Loucy (cell line): ENCODE measurements at regions not wholly inside any gene's neighbourhood (a gene's known extent, or its start where the extent isn't known, plus 50 kb on each side); places are given as distances from the start of the nearest gene placed in this dataset.

Experiments used
- H2AFZ ChIP-seq: fragments of 200-600 bp; sonication (generic); 2 replicates; pipeline ENCODE4 v1.6.0; 2016; ENCODE audit warnings: antibody characterized with exemption, mild to moderate bottlenecking, low read length, moderate library complexity
- H3F3A ChIP-seq: fragments of 200-600 bp; 2 replicates; pipeline ENCODE4 v1.6.0; 2016; ENCODE audit warnings: antibody characterized with exemption, low read depth, mild to moderate bottlenecking
- H3K27me3 ChIP-seq: fragments of 200-600 bp; sonication (generic); 2 replicates; pipeline ENCODE4 v1.6.1; 2014; ENCODE audit warnings: low read length, mild to moderate bottlenecking; ENCODE audit not compliant: insufficient read depth, poor library complexity, severe bottlenecking
- H3K36me3 ChIP-seq: fragments of 200-600 bp; sonication (generic); 2 replicates; pipeline ENCODE4 v1.6.1; 2016; ENCODE audit warnings: low read length; ENCODE audit not compliant: insufficient read depth
- H3K4me1 ChIP-seq: fragments of 200-600 bp; sonication (generic); 2 replicates; pipeline ENCODE4 v1.5.1; 2014; ENCODE audit warnings: low read length, mild to moderate bottlenecking; ENCODE audit not compliant: insufficient read depth, poor library complexity, severe bottlenecking
- H3K4me2 ChIP-seq: fragments of 200-600 bp; sonication (generic); 2 replicates; pipeline ENCODE4 v1.6.0; 2014; ENCODE audit warnings: antibody characterized with exemption, low read length, low read depth, mild to moderate bottlenecking; ENCODE audit not compliant: poor library complexity, severe bottlenecking
- H3K4me3 ChIP-seq: fragments of 200-600 bp; sonication (generic); 2 replicates; pipeline ENCODE4 v1.5.1; 2014; ENCODE audit warnings: low read length, mild to moderate bottlenecking, mixed read lengths; ENCODE audit not compliant: poor library complexity, severe bottlenecking
- H3K79me2 ChIP-seq: fragments of 200-600 bp; sonication (generic); 2 replicates; pipeline ENCODE4 v1.6.1; 2014; ENCODE audit warnings: low read length; ENCODE audit not compliant: insufficient read depth
- H3K9ac ChIP-seq: fragments of 200-600 bp; sonication (generic); 2 replicates; pipeline ENCODE4 v1.6.0; 2014; ENCODE audit warnings: mild to moderate bottlenecking, low read depth, low read length, moderate library complexity; ENCODE audit not compliant: poor library complexity, severe bottlenecking
- H3K9me2 ChIP-seq: fragments of 200-600 bp; sonication (generic); replicated peaks from 2 replicates; pipeline ENCODE4 v1.6.1; 2016; ENCODE audit warnings: low read depth, low read length, mixed read lengths
- H3K9me3 ChIP-seq: fragments of 200-600 bp; sonication (generic); 2 replicates; pipeline ENCODE4 v1.6.1; 2014; ENCODE audit warnings: mild to moderate bottlenecking, antibody characterized with exemption, low read length, low read depth; ENCODE audit not compliant: insufficient read depth
- H4K20me1 ChIP-seq: fragments of 200-600 bp; sonication (generic); 2 replicates; pipeline ENCODE4 v1.6.0; 2014; ENCODE audit warnings: antibody characterized with exemption, low read length, mild to moderate bottlenecking; ENCODE audit not compliant: insufficient read depth, poor library complexity, severe bottlenecking
- EZH2phosphoT487 ChIP-seq: fragments of 200-600 bp; IDR thresholded peaks from 2 replicates; pipeline ENCODE4 v1.6.1; 2018; ENCODE audit warnings: antibody characterized with exemption, mild to moderate bottlenecking, moderate library complexity, borderline replicate concordance
- TF ChIP-seq, protein P1 (sequence below): fragments of 200-600 bp; sonication (generic); conservative IDR thresholded peaks from 2 replicates; pipeline ENCODE4 v1.5.1; 2014; ENCODE audit warnings: mild to moderate bottlenecking, antibody characterized with exemption, low read length

DNA sequence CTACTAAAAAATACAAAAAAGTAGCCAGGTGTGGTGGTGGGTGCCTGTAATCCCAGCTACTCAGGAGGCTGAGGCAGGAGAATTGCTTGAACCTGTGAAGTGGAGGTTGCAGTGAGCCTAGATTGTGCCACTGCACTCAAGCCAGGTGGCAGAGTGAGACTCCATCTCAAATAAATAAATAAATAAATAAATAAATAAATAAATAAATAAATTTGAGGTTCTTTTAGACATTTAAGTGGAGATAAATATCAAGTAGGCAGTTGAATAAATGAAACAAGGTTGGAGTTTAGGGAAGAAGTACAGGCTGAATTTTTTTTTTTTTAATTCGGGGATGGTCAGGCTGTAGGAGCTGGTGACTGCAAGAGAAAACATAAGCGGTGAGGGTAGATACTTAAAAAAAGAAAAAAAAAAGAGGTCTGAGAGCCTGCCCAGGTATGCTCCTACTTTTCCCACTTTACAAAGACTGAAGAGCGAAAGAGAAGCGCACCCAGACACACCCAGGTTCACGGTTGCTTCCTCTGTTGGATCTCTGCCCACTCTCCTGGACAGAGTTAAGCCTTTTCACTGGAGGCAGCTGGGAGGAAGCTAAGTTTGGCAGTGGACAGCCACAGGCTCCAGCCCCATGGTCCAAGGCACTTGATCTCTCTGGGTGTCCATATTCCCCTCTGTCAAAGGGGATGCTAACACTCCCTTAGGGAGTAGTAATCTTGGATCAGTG is 100.9 kb upstream of the PRDM1 start:
- no peaks in the 10 kb centered on the region for H3K9me2 ChIP-seq
- peaks cover 6% of the 10 kb centered on the region for H3K27me3 ChIP-seq
- H3K4me2 ChIP-seq, result no peak overlapping the region
- H3K9ac ChIP-seq, result no peak overlapping the region
- H2AFZ ChIP-seq, result no peak overlapping the region
- H3K9me3 ChIP-seq, result no peaks in the 10 kb centered on the region
- TF ChIP-seq, protein P1, sequence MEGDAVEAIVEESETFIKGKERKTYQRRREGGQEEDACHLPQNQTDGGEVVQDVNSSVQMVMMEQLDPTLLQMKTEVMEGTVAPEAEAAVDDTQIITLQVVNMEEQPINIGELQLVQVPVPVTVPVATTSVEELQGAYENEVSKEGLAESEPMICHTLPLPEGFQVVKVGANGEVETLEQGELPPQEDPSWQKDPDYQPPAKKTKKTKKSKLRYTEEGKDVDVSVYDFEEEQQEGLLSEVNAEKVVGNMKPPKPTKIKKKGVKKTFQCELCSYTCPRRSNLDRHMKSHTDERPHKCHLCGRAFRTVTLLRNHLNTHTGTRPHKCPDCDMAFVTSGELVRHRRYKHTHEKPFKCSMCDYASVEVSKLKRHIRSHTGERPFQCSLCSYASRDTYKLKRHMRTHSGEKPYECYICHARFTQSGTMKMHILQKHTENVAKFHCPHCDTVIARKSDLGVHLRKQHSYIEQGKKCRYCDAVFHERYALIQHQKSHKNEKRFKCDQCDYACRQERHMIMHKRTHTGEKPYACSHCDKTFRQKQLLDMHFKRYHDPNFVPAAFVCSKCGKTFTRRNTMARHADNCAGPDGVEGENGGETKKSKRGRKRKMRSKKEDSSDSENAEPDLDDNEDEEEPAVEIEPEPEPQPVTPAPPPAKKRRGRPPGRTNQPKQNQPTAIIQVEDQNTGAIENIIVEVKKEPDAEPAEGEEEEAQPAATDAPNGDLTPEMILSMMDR, result no peak
- no peak for TF ChIP-seq EZH2phosphoT487
- H3K4me1 ChIP-seq, result peaks cover 5% of the 10 kb centered on the region
- no peaks in the 10 kb centered on the region for H3K79me2 ChIP-seq
- no peaks in the 10 kb centered on the region for H3F3A ChIP-seq
- H3K4me3 ChIP-seq, result no peak overlapping the region
- H4K20me1 ChIP-seq, result no peaks in the 10 kb centered on the region
- no peaks in the 10 kb centered on the region for H3K36me3 ChIP-seq

DNA sequence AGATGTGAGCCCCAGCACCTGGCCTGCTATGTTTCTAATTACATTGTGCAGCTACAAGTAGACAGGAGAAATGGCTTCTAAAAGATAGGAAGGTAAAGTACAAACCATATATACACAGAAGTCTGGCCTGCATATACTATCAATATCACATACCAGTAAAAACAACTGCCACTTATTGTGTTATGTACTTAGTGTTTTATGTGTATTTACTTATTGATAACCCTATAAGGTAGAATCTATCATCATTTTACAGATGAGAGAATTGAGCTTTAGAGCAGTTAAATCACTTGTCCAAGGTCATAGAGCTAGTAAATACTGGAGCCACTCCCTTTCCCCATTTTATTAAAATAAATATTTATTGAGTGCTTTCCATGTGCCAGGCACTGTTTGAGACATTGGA is 102.4 kb upstream of the PRDM1 start:
- H3K4me1 ChIP-seq, result peaks cover 1% of the 10 kb centered on the region
- H3K9ac ChIP-seq, result no peak overlapping the region
- no peaks in the 10 kb centered on the region for H3F3A ChIP-seq
- no peak overlapping the region for H3K4me3 ChIP-seq
- H2AFZ ChIP-seq, result no peak overlapping the region
- no peaks in the 10 kb centered on the region for H3K9me2 ChIP-seq
- H4K20me1 ChIP-seq, result no peaks in the 10 kb centered on the region
- no peaks in the 10 kb centered on the region for H3K9me3 ChIP-seq
- no peak overlapping the region for H3K4me2 ChIP-seq
- H3K36me3 ChIP-seq, result no peaks in the 10 kb centered on the region
- H3K27me3 ChIP-seq, result peaks cover 6% of the 10 kb centered on the region
- H3K79me2 ChIP-seq, result no peaks in the 10 kb centered on the region
- TF ChIP-seq, protein P1, result no peak
- no peak for TF ChIP-seq EZH2phosphoT487

DNA sequence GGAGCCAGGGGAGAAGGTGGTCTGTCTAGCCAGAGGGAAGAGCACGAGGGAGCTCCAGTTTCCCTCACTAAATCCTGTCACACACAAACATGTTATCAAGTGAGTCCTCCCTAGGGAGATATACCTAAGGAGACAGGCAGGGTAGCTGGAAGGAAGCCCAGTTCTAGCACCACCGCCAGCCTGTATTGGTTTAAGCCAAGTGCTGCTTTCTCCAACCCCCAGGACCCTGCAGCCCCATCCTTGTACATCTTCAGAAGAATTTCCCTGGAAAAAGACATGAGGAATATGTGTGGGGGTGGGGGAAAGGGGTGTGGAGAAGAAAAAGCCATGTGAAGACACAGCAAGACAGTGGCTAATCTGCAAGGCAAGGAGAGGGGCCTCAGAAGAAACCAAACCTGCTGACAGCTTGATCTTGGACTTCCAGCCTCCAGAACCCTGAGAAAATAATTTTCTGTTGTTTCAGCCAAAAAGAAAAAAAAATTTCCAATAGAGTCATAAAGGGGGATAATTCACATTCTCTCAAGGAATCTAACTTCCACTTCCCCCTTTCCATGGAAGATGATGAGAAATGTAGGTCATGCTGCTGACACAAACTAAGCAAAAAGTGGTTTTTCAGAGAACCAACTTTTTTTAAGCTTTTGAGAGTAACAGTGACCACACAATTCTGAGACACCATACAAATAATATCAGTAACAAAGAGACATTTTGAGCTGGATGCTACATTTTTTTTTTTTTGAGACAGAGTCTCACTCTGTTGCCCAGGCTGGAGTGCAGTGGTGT is 103.2 kb upstream of the PRDM1 start:
- peaks cover 6% of the 10 kb centered on the region for H3K27me3 ChIP-seq

More for the DNA sequence above, 103.2 kb upstream of the PRDM1 start:
- no peak overlapping the region for H3K4me3 ChIP-seq
- no peaks in the 10 kb centered on the region for H3K36me3 ChIP-seq
- H2AFZ ChIP-seq, result no peak overlapping the region
- H4K20me1 ChIP-seq, result no peaks in the 10 kb centered on the region
- TF ChIP-seq, protein P1, result no peak
- TF ChIP-seq EZH2phosphoT487, result no peak
- no peaks in the 10 kb centered on the region for H3K9me2 ChIP-seq
- peaks cover 2% of the 10 kb centered on the region for H3K4me1 ChIP-seq
- H3K79me2 ChIP-seq, result no peaks in the 10 kb centered on the region
- no peaks in the 10 kb centered on the region for H3K9me3 ChIP-seq
- no peaks in the 10 kb centered on the region for H3F3A ChIP-seq
- no peak overlapping the region for H3K9ac ChIP-seq
- no peak overlapping the region for H3K4me2 ChIP-seq
